PFSK-1 (cell line): ENCODE measurements at regions not wholly inside any gene's neighbourhood (a gene's known extent, or its start where the extent isn't known, plus 50 kb on each side); places are given as distances from the start of the nearest gene placed in this dataset.

Source experiments
- FOXP2 ChIP-seq: optimal IDR thresholded peaks from 2 replicates; pipeline ENCODE3; 2011; ENCODE audit warnings: borderline replicate concordance, control low read depth, inconsistent platforms; ENCODE audit not compliant: insufficient read depth; ENCODE audit errors: extremely low read length, extremely low read depth
- POLR2AphosphoS5 ChIP-seq: IDR thresholded peaks from 2 replicates; pipeline ENCODE4 v1.6.1; 2012; ENCODE audit warnings: low read depth, mild to moderate bottlenecking, control low read depth, low read length, moderate library complexity
- REST ChIP-seq, 2 experiments: IDR thresholded peaks; 2 replicates each; pipeline versions ENCODE4 v1.6.1 to v1.8.0; 2011 to 2012; ENCODE audit warnings: low read depth in 2 of 2, low read length in 2 of 2, control low read depth in 1 of 2, inconsistent platforms in 1 of 2, mild to moderate bottlenecking in 1 of 2, moderate library complexity in 1 of 2; ENCODE audit not compliant: insufficient read depth in 1 of 2
- SIN3A ChIP-seq: IDR thresholded peaks from 2 replicates; pipeline ENCODE4 v1.6.1; 2012; ENCODE audit warnings: mild to moderate bottlenecking, low read length, moderate library complexity, borderline replicate concordance; ENCODE audit not compliant: insufficient read depth
- TAF1 ChIP-seq: IDR thresholded peaks from 2 replicates; pipeline ENCODE4 v1.6.1; 2012; ENCODE audit warnings: low read length, control low read depth, borderline replicate concordance; ENCODE audit not compliant: insufficient read depth

DNA sequence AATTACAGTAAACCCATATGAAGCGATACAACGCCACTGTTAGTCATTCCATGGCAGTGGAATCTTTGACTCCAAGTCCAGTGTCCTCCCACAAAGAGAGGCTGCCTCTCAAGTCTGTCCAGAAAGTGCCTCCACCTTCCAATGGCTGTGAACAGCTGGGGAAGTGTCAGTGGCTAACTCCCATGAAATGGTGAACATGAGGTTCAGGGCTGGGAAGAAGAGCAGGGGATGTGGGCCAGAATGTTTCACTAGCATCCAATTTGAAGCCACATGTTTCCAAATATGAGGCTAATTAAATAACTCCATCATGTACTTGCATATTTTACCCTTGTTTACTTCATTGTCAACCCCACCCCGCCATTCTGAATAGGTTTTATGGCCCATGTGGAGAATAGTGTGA is 53.1 kb upstream of the CHST15 start:
- TF ChIP-seq POLR2AphosphoS5 = no peak
- TF ChIP-seq REST (IDR thresholded peaks at IDR 0.05; ENCODE audit: insufficient read depth in 1 of 2, low read depth in 2 of 2, low read length in 2 of 2) = no peak
- TF ChIP-seq TAF1 = no peak
- no peak for TF ChIP-seq SIN3A
- TF ChIP-seq FOXP2 = no peak
